CD4-positive, alpha-beta memory T cell (primary cell): ENCODE measurements at regions not wholly inside any gene's neighbourhood (a gene's known extent, or its start where the extent isn't known, plus 50 kb on each side); places are given as distances from the start of the nearest gene placed in this dataset.

ENCODE experiments used
- CTCF ChIA-PET: fragments of 350-600 bp; sonication (Branson Sonifier 250); formaldehyde crosslinking; loops from one replicate; lab custom pipeline; 2021; ENCODE audit warnings: inconsistent platforms; ENCODE audit not compliant: partially characterized antibody; lab: Charles Lee
- POLR2A ChIA-PET: fragments of 350-600 bp; sonication (Branson Sonifier 250); formaldehyde crosslinking; loops from one replicate; lab custom pipeline; 2021; ENCODE audit not compliant: partially characterized antibody; lab: Charles Lee
- DNase-seq, 5 donors: peaks; one replicate each; pipeline versions ENCODE4 v3.0.0 to v3.0.0-alpha.2; 2020 to 2022; ENCODE audit warnings: mixed read lengths in 1 of 5
- H3K27ac ChIP-seq: one replicate; pipeline ENCODE4 v1.7.0; 2013; ENCODE audit warnings: low read depth, low read length
- H3K27me3 ChIP-seq: 2 replicates; pipeline ENCODE4 v1.7.0; 2013; ENCODE audit warnings: mild to moderate bottlenecking, low read length, moderate library complexity; ENCODE audit not compliant: insufficient read depth
- H3K36me3 ChIP-seq: 2 replicates; pipeline ENCODE4 v1.7.0; 2013; ENCODE audit warnings: mild to moderate bottlenecking, low read length, moderate library complexity; ENCODE audit not compliant: insufficient read depth
- H3K4me1 ChIP-seq: 2 replicates; pipeline ENCODE4 v1.7.0; 2013; ENCODE audit warnings: mild to moderate bottlenecking, low read length, moderate library complexity; ENCODE audit not compliant: insufficient read depth
- H3K4me3 ChIP-seq, 2 donors: one replicate each; pipeline ENCODE4 v1.7.0; 2013; ENCODE audit warnings: low read length in 2 of 2, mild to moderate bottlenecking in 1 of 2
- H3K9me3 ChIP-seq, 2 donors: one replicate each; pipeline ENCODE4 v1.7.0; 2013; ENCODE audit warnings: low read length in 2 of 2, control low read depth in 1 of 2; ENCODE audit not compliant: control insufficient read depth in 1 of 2
- H3K27ac Mint-ChIP-seq, 7 donors: one replicate each; pipeline ENCODE4 v1.8.0; 2020 to 2021; ENCODE audit warnings: mixed read lengths in 7 of 7, mild to moderate bottlenecking in 6 of 7, inconsistent platforms in 3 of 7, moderate library complexity in 3 of 7
- H3K27me3 Mint-ChIP-seq, 2 donors: one replicate each; pipeline ENCODE4 v1.8.0; 2020 to 2021; ENCODE audit warnings: mixed read lengths in 2 of 2
- H3K36me3 Mint-ChIP-seq, 2 donors: one replicate each; pipeline ENCODE4 v1.8.0; 2020 to 2021; ENCODE audit warnings: mixed read lengths in 2 of 2, inconsistent platforms in 1 of 2, mild to moderate bottlenecking in 1 of 2
- H3K4me1 Mint-ChIP-seq, 4 donors: one replicate each; pipeline ENCODE4 v1.8.0; 2020 to 2021; ENCODE audit warnings: mixed read lengths in 4 of 4, mild to moderate bottlenecking in 1 of 4
- H3K4me3 Mint-ChIP-seq, 8 donors: one replicate each; pipeline ENCODE4 v1.8.0; 2020 to 2021; ENCODE audit warnings: mixed read lengths in 8 of 8, mild to moderate bottlenecking in 7 of 8, moderate library complexity in 6 of 8, inconsistent platforms in 3 of 8
- H3K9me3 Mint-ChIP-seq, 8 donors: one replicate each; pipeline ENCODE4 v1.8.0; 2020 to 2021; ENCODE audit warnings: mixed read lengths in 8 of 8, mild to moderate bottlenecking in 5 of 8, inconsistent platforms in 3 of 8, moderate library complexity in 1 of 8
- intact Hi-C: fragments of 100-400 bp; cut with micrococcal nuclease; formaldehyde crosslinking; loops from one replicate; pipeline ENCODE4 v1.15.1; 2023

GRCh38 chr4:127425851-127426250 is 206.9 kb upstream of the INTU start:
- no peak overlapping the region for H3K4me3 ChIP-seq
- H3K27ac ChIP-seq: no peak overlapping the region
- intact Hi-C loops: no loop called here
- H3K9me3 ChIP-seq: no peaks in the 10 kb centered on the region
- H3K4me1 ChIP-seq: no peaks in the 10 kb centered on the region
- no peaks in the 10 kb centered on the region for H3K36me3 ChIP-seq
- no peaks in the 10 kb centered on the region for H3K27me3 ChIP-seq
- no peaks in the 10 kb centered on the region for H3K4me1 Mint-ChIP-seq
- H3K36me3 Mint-ChIP-seq: no peaks in the 10 kb centered on the region
- no peak overlapping the region for H3K27ac Mint-ChIP-seq
- DNase-seq: no peak
- no peaks in the 10 kb centered on the region for H3K27me3 Mint-ChIP-seq
- H3K4me3 Mint-ChIP-seq: no peak overlapping the region
- ChIA-PET POLR2A (no interaction called here), CTCF (no interaction called here)
- H3K9me3 Mint-ChIP-seq: peaks cover 0 to 8% (median 3%) of the 10 kb centered on the region in 8 donors

DNA sequence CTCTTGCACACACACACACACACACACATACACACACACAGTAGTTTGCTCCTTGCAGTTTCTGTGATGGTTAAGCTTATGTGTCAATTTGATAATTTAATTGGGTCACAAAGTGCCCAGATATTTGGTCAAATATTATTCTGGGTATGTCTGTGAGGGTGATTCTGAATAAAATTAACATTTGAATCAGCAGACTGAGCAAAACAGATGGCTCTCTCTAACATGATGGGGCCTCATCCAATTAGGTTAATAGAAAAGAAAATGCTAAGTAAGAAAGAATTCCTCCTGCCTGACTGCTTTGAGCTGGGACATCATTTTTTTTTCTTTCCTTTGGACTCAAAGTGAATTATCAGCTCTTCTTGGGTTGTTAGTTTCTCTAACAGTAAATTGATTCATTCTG is 191.2 kb upstream of the INTU start:
- Histone ChIP-seq H3K27me3 (no peaks in the 10 kb centered on the region), H3K4me3 (no peak overlapping the region), H3K36me3 (no peaks in the 10 kb centered on the region), H3K9me3 (no peaks in the 10 kb centered on the region), H3K27ac (no peak overlapping the region), H3K4me1 (no peaks in the 10 kb centered on the region)
- Mint-ChIP-seq H3K27ac (no peak overlapping the region), H3K4me3 (no peak overlapping the region), H3K27me3 (no peaks in the 10 kb centered on the region), H3K4me1 (no peaks in the 10 kb centered on the region), H3K36me3 (no peaks in the 10 kb centered on the region), H3K9me3 (peaks cover 0 to 5% (median 0%) of the 10 kb centered on the region in 8 donors)
- no peak for DNase-seq
- ChIA-PET CTCF (no interaction called here), POLR2A (no interaction called here)
- intact Hi-C loops: no loop called here

DNA sequence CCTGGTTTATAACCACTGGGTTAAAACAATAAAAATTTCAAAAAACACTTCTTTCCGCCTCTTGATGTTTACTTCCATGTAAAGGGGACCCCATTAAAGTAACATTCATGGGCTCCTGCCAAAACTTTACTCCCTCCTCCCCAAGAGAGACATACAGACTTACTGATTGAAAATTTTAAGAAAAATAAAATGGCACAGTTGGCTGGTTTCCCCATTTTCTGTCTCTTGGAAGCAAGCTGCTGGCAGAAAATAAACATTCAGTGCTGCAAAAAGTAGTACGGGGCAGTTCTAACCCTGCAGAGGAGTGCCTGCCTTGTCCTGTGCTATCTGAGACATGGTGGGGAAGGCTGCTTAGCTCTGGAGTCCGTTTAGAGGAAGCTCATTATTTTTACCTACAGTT is 187.3 kb upstream of the INTU start:
- POLR2A ChIA-PET: no interaction called here

DNA sequence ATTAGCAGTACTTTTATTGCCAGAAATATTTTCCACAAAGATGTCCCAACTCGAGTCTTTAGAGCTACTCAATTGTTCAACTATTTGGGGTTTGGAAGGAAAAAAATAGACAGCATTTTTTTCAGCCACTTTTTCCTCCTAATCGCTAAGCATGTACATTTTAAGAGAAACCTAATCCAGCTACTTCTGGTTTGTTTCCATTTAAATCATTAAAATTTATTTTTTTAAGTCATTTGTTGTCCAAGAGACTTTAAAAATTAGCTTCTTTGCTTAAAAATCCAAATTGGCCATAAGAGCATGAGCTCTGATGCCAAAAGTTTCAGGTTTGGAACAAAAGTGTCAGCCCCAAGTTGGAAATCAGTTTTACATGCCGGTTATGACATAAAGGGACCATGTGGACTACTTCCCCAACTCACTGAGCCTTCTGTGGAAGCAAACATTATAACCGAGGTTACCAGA is 186.3 kb upstream of the INTU start:
- H3K9me3 Mint-ChIP-seq: peaks cover 0 to 5% (median 0%) of the 10 kb centered on the region in 8 donors
- H3K27me3 Mint-ChIP-seq: no peaks in the 10 kb centered on the region
- H3K36me3 ChIP-seq: no peaks in the 10 kb centered on the region
- ChIA-PET POLR2A (no interaction called here), CTCF (no interaction called here)
- no peak overlapping the region for H3K27ac Mint-ChIP-seq
- H3K27ac ChIP-seq: no peak overlapping the region
- no peaks in the 10 kb centered on the region for H3K9me3 ChIP-seq
- no peaks in the 10 kb centered on the region for H3K4me1 Mint-ChIP-seq
- no peak for DNase-seq
- H3K4me3 ChIP-seq: no peak overlapping the region
- intact Hi-C loops: no loop called here
- no peaks in the 10 kb centered on the region for H3K27me3 ChIP-seq
- no peaks in the 10 kb centered on the region for H3K36me3 Mint-ChIP-seq
- H3K4me1 ChIP-seq: no peaks in the 10 kb centered on the region
- no peak overlapping the region for H3K4me3 Mint-ChIP-seq

More for the DNA sequence above, 187.3 kb upstream of the INTU start:
- Mint-ChIP-seq H3K9me3 (peaks cover 0 to 5% (median 0%) of the 10 kb centered on the region in 8 donors), H3K27ac (no peak overlapping the region), H3K27me3 (no peaks in the 10 kb centered on the region), H3K4me1 (no peaks in the 10 kb centered on the region), H3K4me3 (no peak overlapping the region), H3K36me3 (no peaks in the 10 kb centered on the region)
- CTCF ChIA-PET: no interaction called here
- DNase-seq: no peak
- Histone ChIP-seq H3K27me3 (no peaks in the 10 kb centered on the region), H3K36me3 (no peaks in the 10 kb centered on the region), H3K4me3 (no peak overlapping the region), H3K27ac (no peak overlapping the region), H3K4me1 (no peaks in the 10 kb centered on the region), H3K9me3 (no peaks in the 10 kb centered on the region)
- intact Hi-C loops: no loop called here

- Mint-ChIP-seq H3K27me3 (no peaks in the 10 kb centered on the region), H3K27ac (no peak overlapping the region), H3K36me3 (no peaks in the 10 kb centered on the region), H3K9me3 (peaks cover 0 to 4% (median 0%) of the 10 kb centered on the region in 8 donors), H3K4me3 (no peak overlapping the region), H3K4me1 (no peaks in the 10 kb centered on the region)
- intact Hi-C loops: no loop called here
- Histone ChIP-seq H3K27me3 (no peaks in the 10 kb centered on the region), H3K27ac (no peak overlapping the region), H3K4me3 (no peak overlapping the region), H3K9me3 (no peaks in the 10 kb centered on the region), H3K36me3 (no peaks in the 10 kb centered on the region), H3K4me1 (no peaks in the 10 kb centered on the region)
- ChIA-PET CTCF (no interaction called here), POLR2A (no interaction called here)
- no peak for DNase-seq
These were observed 183.8 kb upstream of the INTU start for GRCh38 chr4:127448986-127449385.

- POLR2A ChIA-PET: no interaction called here
- Mint-ChIP-seq H3K4me1 (no peaks in the 10 kb centered on the region), H3K4me3 (no peak overlapping the region), H3K27ac (no peak overlapping the region), H3K27me3 (no peaks in the 10 kb centered on the region), H3K9me3 (peaks cover 0 to 6% (median 1%) of the 10 kb centered on the region in 8 donors), H3K36me3 (no peaks in the 10 kb centered on the region)
- H3K4me3 ChIP-seq: no peak overlapping the region
- H3K27me3 ChIP-seq: no peaks in the 10 kb centered on the region
- H3K36me3 ChIP-seq: no peaks in the 10 kb centered on the region
- no peaks in the 10 kb centered on the region for H3K4me1 ChIP-seq
- CTCF ChIA-PET: no interaction called here
- intact Hi-C loops: no loop called here
- H3K9me3 ChIP-seq: no peaks in the 10 kb centered on the region
- DNase-seq: no peak
- H3K27ac ChIP-seq: no peak overlapping the region
These were observed 183.3 kb upstream of the INTU start for GRCh38 chr4:127449449-127449848.

DNA sequence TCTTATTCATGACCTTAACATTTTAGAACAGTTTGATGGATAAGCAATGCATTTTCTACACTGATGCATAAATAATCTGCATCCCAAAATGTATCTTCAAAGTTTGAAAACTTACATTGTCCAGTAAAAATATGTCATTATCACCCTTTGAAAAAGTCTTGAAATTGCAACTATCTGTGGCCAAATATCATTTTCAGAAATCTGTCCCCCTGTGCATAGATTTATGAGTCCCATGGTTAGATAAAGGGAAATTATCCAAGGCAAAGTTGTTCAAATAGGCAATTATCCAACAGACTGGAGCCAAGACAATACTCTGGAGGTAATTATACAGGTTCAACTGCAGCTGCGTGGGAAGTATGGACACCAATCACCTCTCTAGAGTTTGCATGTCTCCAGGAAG is 182.5 kb upstream of the INTU start:
- no peaks in the 10 kb centered on the region for H3K27me3 Mint-ChIP-seq
- no peaks in the 10 kb centered on the region for H3K9me3 ChIP-seq
- intact Hi-C loops: no loop called here
- H3K4me3 Mint-ChIP-seq: no peak overlapping the region
- ChIA-PET CTCF (no interaction called here), POLR2A (no interaction called here)
- H3K27ac ChIP-seq: no peak overlapping the region
- H3K27ac Mint-ChIP-seq: no peak overlapping the region
- no peaks in the 10 kb centered on the region for H3K36me3 ChIP-seq
- H3K9me3 Mint-ChIP-seq: peaks cover 0 to 6% (median 2%) of the 10 kb centered on the region in 8 donors
- no peak overlapping the region for H3K4me3 ChIP-seq
- no peaks in the 10 kb centered on the region for H3K4me1 ChIP-seq
- H3K27me3 ChIP-seq: no peaks in the 10 kb centered on the region
- no peaks in the 10 kb centered on the region for H3K36me3 Mint-ChIP-seq
- H3K4me1 Mint-ChIP-seq: no peaks in the 10 kb centered on the region
- DNase-seq: no peak

DNA sequence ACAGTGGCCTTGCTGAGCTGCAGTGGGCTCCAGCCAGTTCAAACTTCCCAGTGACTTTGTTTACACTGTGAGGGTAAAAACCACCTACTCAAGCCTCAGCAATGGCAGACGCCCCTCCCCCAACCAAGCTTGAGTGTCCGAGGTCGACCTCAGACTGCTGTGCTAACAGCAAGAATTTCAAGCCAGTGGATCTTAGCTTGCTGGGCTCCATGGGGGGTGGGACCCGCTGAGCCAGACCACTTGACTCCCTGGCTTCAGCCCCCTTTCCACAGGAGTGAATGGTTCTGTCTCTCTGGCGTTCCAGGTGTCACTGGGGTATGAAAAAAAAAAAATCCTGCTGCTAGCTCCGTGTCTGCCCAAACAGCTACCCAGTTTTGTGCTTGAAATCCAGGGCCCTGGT is 168.9 kb upstream of the INTU start:
- CTCF ChIA-PET: no interaction called here
- DNase-seq: no peak
- Mint-ChIP-seq H3K4me1 (no peaks in the 10 kb centered on the region), H3K27me3 (peaks cover 0 to 2% of the 10 kb centered on the region in 2 donors), H3K4me3 (no peak overlapping the region), H3K9me3 (peaks cover 0 to 13% (median 8%) of the 10 kb centered on the region in 8 donors), H3K27ac (no peak overlapping the region), H3K36me3 (no peaks in the 10 kb centered on the region)
- H3K36me3 ChIP-seq: no peaks in the 10 kb centered on the region
- H3K9me3 ChIP-seq: no peaks in the 10 kb centered on the region
- POLR2A ChIA-PET: no interaction called here
- H3K27ac ChIP-seq: no peak overlapping the region
- no peaks in the 10 kb centered on the region for H3K4me1 ChIP-seq
- H3K27me3 ChIP-seq: no peaks in the 10 kb centered on the region
- no peak overlapping the region for H3K4me3 ChIP-seq
- intact Hi-C loops: no loop called here
